Activated effector memory CD4-positive, alpha-beta T cell treated with Interleukin-2 at 50 U/mL for 16 hours (primary cell): ENCODE measurements at regions not wholly inside any gene's neighbourhood (a gene's known extent, or its start where the extent isn't known, plus 50 kb on each side); places are given as distances from the start of the nearest gene placed in this dataset.
A peak's percentile ranks its signal among the peaks of the same experiment; 100 is the strongest.
"Not testable (repeated sequence)": the region's sequence is repeated elsewhere in the genome, so short reads cannot be mapped to it uniquely, and the experiment has no call there.

Source experiments
- DNase-seq: peaks from one replicate; pipeline ENCODE4 v3.0.0-alpha.2; 2020

- DNase-seq, result no peak
Measured at GRCh38 chr14:22233377-22233776, 355.6 kb downstream of the DAD1 start.

GRCh38 chr14:22232933-22233332, 356.1 kb downstream of the DAD1 start:
- no peak for DNase-seq

- DNase-seq, result no peak
Measured at GRCh38 chr14:22232486-22232885, 356.5 kb downstream of the DAD1 start.

- peak; percentile 1 for DNase-seq
Measured at GRCh38 chr14:22231018-22231417, 358.0 kb downstream of the DAD1 start.

- DNase-seq, result no peak
Measured at GRCh38 chr14:22230517-22230916, 358.5 kb downstream of the DAD1 start.

GRCh38 chr14:22227084-22227483, 361.9 kb downstream of the DAD1 start:
- DNase-seq, result no peak

GRCh38 chr14:22226381-22226780, 362.6 kb downstream of the DAD1 start:
- peak; percentile 0 for DNase-seq

GRCh38 chr14:22225516-22226140, 363.4 kb downstream of the DAD1 start:
- no peak for DNase-seq

- DNase-seq, result no peak
Measured at GRCh38 chr14:22221508-22221907, 367.5 kb downstream of the DAD1 start.

GRCh38 chr14:22220427-22220826, 368.6 kb downstream of the DAD1 start:
- DNase-seq, result no peak

GRCh38 chr14:22218728-22219127, 370.3 kb downstream of the DAD1 start:
- DNase-seq, result no peak

GRCh38 chr14:22213120-22213519, 375.9 kb downstream of the DAD1 start:
- DNase-seq, result no peak

GRCh38 chr14:22210906-22211305, 378.1 kb downstream of the DAD1 start:
- no peak for DNase-seq

- DNase-seq, result no peak
Measured at GRCh38 chr14:22210026-22210425, 379.0 kb downstream of the DAD1 start.

GRCh38 chr14:22203036-22203435, 386.0 kb downstream of the DAD1 start:
- no peak for DNase-seq

GRCh38 chr14:22202313-22202712, 386.7 kb downstream of the DAD1 start:
- DNase-seq, result no peak

- DNase-seq, result no peak
Measured at GRCh38 chr14:22200977-22201605, 387.9 kb downstream of the DAD1 start.

- DNase-seq, result not testable (repeated sequence)
Measured at GRCh38 chr14:22200131-22200530, 388.9 kb downstream of the DAD1 start.

GRCh38 chr14:22194664-22195063, 394.4 kb downstream of the DAD1 start:
- DNase-seq, result no peak

GRCh38 chr14:22190411-22191191, 398.4 kb downstream of the DAD1 start:
- no peak for DNase-seq

- no peak for DNase-seq
Measured at GRCh38 chr14:22189881-22190280, 399.1 kb downstream of the DAD1 start.

- no peak for DNase-seq
Measured at GRCh38 chr14:22188318-22188717, 400.7 kb downstream of the DAD1 start.

GRCh38 chr14:22185789-22186188, 403.2 kb downstream of the DAD1 start:
- no peak for DNase-seq

- no peak for DNase-seq
Measured at GRCh38 chr14:22185191-22185590, 403.8 kb downstream of the DAD1 start.
